ENCODE measurements at regions not wholly inside any gene's neighbourhood (a gene's known extent, or its start where the extent isn't known, plus 50 kb on each side); places are given as distances from the start of the nearest gene placed in this dataset.

- H3K79me2 ChIP-seq (ENCODE audit: low read length): no peaks in the 10 kb centered on the region
- no peaks in the 10 kb centered on the region for H3K4me1 ChIP-seq (ENCODE audit: insufficient read depth, low read length)
- ATAC-seq: no peak
- no peaks in the 10 kb centered on the region for H3F3A ChIP-seq (ENCODE audit: low read length, unreplicated experiment)
- ChIA-PET POLR2A (ENCODE audit: unreplicated experiment) (no interaction called here), CTCF (no interaction called here)
- no peaks in the 10 kb centered on the region for H3K36me3 ChIP-seq (ENCODE audit: low read depth, low read length)
- H4K20me1 ChIP-seq (ENCODE audit: low read length): no peaks in the 10 kb centered on the region
- no peaks in the 10 kb centered on the region for H3K27me3 ChIP-seq (ENCODE audit: low read length)
- no TSS peak for BruUV-seq (replicated peaks)
- H3K4me3 ChIP-seq (ENCODE audit: low read length): no peak overlapping the region
- no peak overlapping the region for H3K9ac ChIP-seq (ENCODE audit: low read length)
- H3K9me3 ChIP-seq (ENCODE audit: low read length): no peaks in the 10 kb centered on the region
- no peaks in the 10 kb centered on the region for H3K9me2 ChIP-seq (replicated peaks; ENCODE audit: low read length)
- no peak overlapping the region for H3K4me2 ChIP-seq (ENCODE audit: low read length)
- intact Hi-C loops (cut with micrococcal nuclease): no loop called here
- no peak for TF ChIP-seq EZH2phosphoT487 (IDR thresholded peaks at IDR 0.05; ENCODE audit: borderline replicate concordance, low read length)
- no peak for TF ChIP-seq EZH2 (IDR thresholded peaks at IDR 0.05; ENCODE audit: low read length, unreplicated experiment)
- TF ChIP-seq CTCF (conservative IDR thresholded peaks at IDR 0.05; ENCODE audit: low read depth, low read length): no peak
- H2AFZ ChIP-seq (ENCODE audit: low read length): no peak overlapping the region
- no peak for DNase-seq
- H3K27ac ChIP-seq (ENCODE audit: low read length): no peak overlapping the region
Measured at GRCh38 chr16:79874391-79874790, 273.9 kb upstream of the MAF start.

GRCh38 chr16:79873825-79874224, 273.3 kb upstream of the MAF start:
- Histone ChIP-seq H3K36me3 (ENCODE audit: low read depth, low read length) (no peaks in the 10 kb centered on the region), H3K27ac (ENCODE audit: low read length) (no peak overlapping the region), H3K4me3 (ENCODE audit: low read length) (no peak overlapping the region), H3K4me1 (ENCODE audit: insufficient read depth, low read length) (no peaks in the 10 kb centered on the region), H3K9me3 (ENCODE audit: low read length) (no peaks in the 10 kb centered on the region), H3K9me2 (replicated peaks; ENCODE audit: low read length) (no peaks in the 10 kb centered on the region), H4K20me1 (ENCODE audit: low read length) (no peaks in the 10 kb centered on the region), H3K9ac (ENCODE audit: low read length) (no peak overlapping the region), H3F3A (ENCODE audit: low read length, unreplicated experiment) (no peaks in the 10 kb centered on the region), H3K4me2 (ENCODE audit: low read length) (no peak overlapping the region), H3K27me3 (ENCODE audit: low read length) (no peaks in the 10 kb centered on the region), H2AFZ (ENCODE audit: low read length) (no peak overlapping the region), H3K79me2 (ENCODE audit: low read length) (no peaks in the 10 kb centered on the region)
- intact Hi-C loops (cut with micrococcal nuclease): no loop called here
- DNase-seq (no peak), ATAC-seq (no peak)
- no TSS peak for BruUV-seq (replicated peaks)
- CTCF ChIA-PET: no interaction called here
- POLR2A ChIA-PET (ENCODE audit: unreplicated experiment): no interaction called here
- TF ChIP-seq EZH2 (IDR thresholded peaks at IDR 0.05; ENCODE audit: low read length, unreplicated experiment): no peak

GRCh38 chr16:79871906-79872305, 271.4 kb upstream of the MAF start:
- Histone ChIP-seq H3K9me3 (ENCODE audit: low read length) (no peaks in the 10 kb centered on the region), H3K4me1 (ENCODE audit: insufficient read depth, low read length) (no peaks in the 10 kb centered on the region), H3K79me2 (ENCODE audit: low read length) (no peaks in the 10 kb centered on the region), H3K4me3 (ENCODE audit: low read length) (no peak overlapping the region), H3K27ac (ENCODE audit: low read length) (no peak overlapping the region), H3F3A (ENCODE audit: low read length, unreplicated experiment) (no peaks in the 10 kb centered on the region), H3K36me3 (ENCODE audit: low read depth, low read length) (no peaks in the 10 kb centered on the region), H2AFZ (ENCODE audit: low read length) (no peak overlapping the region), H4K20me1 (ENCODE audit: low read length) (no peaks in the 10 kb centered on the region), H3K9ac (ENCODE audit: low read length) (no peak overlapping the region), H3K9me2 (replicated peaks; ENCODE audit: low read length) (no peaks in the 10 kb centered on the region), H3K27me3 (ENCODE audit: low read length) (no peaks in the 10 kb centered on the region), H3K4me2 (ENCODE audit: low read length) (no peak overlapping the region)
- CTCF ChIA-PET: no interaction called here
- no peak for ATAC-seq
- POLR2A ChIA-PET (ENCODE audit: unreplicated experiment): no interaction called here
- DNase-seq: no peak
- intact Hi-C loops (cut with micrococcal nuclease): no loop called here
- BruUV-seq (replicated peaks): no TSS peak
- TF ChIP-seq EZH2 (IDR thresholded peaks at IDR 0.05; ENCODE audit: low read length, unreplicated experiment): no peak
- TF ChIP-seq EZH2phosphoT487 (IDR thresholded peaks at IDR 0.05; ENCODE audit: borderline replicate concordance, low read length): no peak
- TF ChIP-seq CTCF (conservative IDR thresholded peaks at IDR 0.05; ENCODE audit: low read depth, low read length): no peak

Data from PC-3 (cell line).